ENCODE measurements at regions not wholly inside any gene's neighbourhood (a gene's known extent, or its start where the extent isn't known, plus 50 kb on each side); places are given as distances from the start of the nearest gene placed in this dataset.
"Not testable (repeated sequence)": the region's sequence is repeated elsewhere in the genome, so short reads cannot be mapped to it uniquely, and the experiment has no call there.

GRCh38 chr4:164639001-164639400, 114.9 kb upstream of the SMIM31 start:
- Histone ChIP-seq H3K27me3 (no peaks in the 10 kb centered on the region), H3K36me3 (replicated peaks in 1 of 2; ENCODE audit: insufficient read depth in 1 of 2, low read depth in 2 of 2) (no peaks in the 10 kb centered on the region), H3K27ac (no peak overlapping the region), H3K9me3 (no peaks in the 10 kb centered on the region), H3K4me3 (no peak overlapping the region), H3K4me1 (no peaks in the 10 kb centered on the region)
- no peak for ATAC-seq
- intact Hi-C loops (cut with DNase I), result no loop called here
- TF ChIP-seq CTCF (IDR thresholded peaks at IDR 0.05) (no peak), POLR2A (IDR thresholded peaks at IDR 0.05) (no peak)
- no peak for DNase-seq

GRCh38 chr4:164648151-164648848, 105.6 kb upstream of the SMIM31 start:
- Histone ChIP-seq H3K27me3 (no peaks in the 10 kb centered on the region), H3K27ac (no peak overlapping the region), H3K9me3 (no peaks in the 10 kb centered on the region), H3K36me3 (replicated peaks in 1 of 2; ENCODE audit: insufficient read depth in 1 of 2, low read depth in 2 of 2) (no peaks in the 10 kb centered on the region), H3K4me1 (no peaks in the 10 kb centered on the region), H3K4me3 (no peak overlapping the region)
- TF ChIP-seq POLR2A (IDR thresholded peaks at IDR 0.05), result no peak
- no peak for TF ChIP-seq CTCF (IDR thresholded peaks at IDR 0.05)
- intact Hi-C loops (cut with DNase I), result no loop called here
- 25 to 45% methylated on average over 1 of the region's 1 CpG for WGBS, 2 donors
- no peak for ATAC-seq
- no peak for DNase-seq

- no peaks in the 10 kb centered on the region for H3K4me1 ChIP-seq
- no peak overlapping the region for H3K27ac ChIP-seq
- H3K36me3 ChIP-seq (replicated peaks in 1 of 2; ENCODE audit: insufficient read depth in 1 of 2, low read depth in 2 of 2), result no peaks in the 10 kb centered on the region
- H3K9me3 ChIP-seq, result no peaks in the 10 kb centered on the region
- no peak for TF ChIP-seq POLR2A (IDR thresholded peaks at IDR 0.05)
- TF ChIP-seq CTCF (IDR thresholded peaks at IDR 0.05), result no peak
- WGBS, 2 donors, result 62 to 78% methylated on average over 4 of the region's 4 CpGs
- intact Hi-C loops (cut with DNase I), result no loop called here
- H3K27me3 ChIP-seq, result no peaks in the 10 kb centered on the region
- H3K4me3 ChIP-seq, result no peak overlapping the region
- no peak for DNase-seq
- ATAC-seq, result no peak
These were observed 105.1 kb upstream of the SMIM31 start for GRCh38 chr4:164648849-164649212.

GRCh38 chr4:164659765-164660164, 94.2 kb upstream of the SMIM31 start:
- no peak for DNase-seq
- intact Hi-C loops (cut with DNase I), result no loop called here

GRCh38 chr4:164676152-164676551, 77.8 kb upstream of the SMIM31 start:
- H3K4me3 ChIP-seq; H3K36me3 ChIP-seq (replicated peaks in 1 of 2; ENCODE audit: insufficient read depth in 1 of 2, low read depth in 2 of 2); H3K27ac ChIP-seq; H3K9me3 ChIP-seq; H3K4me1 ChIP-seq; H3K27me3 ChIP-seq; DNase-seq; ATAC-seq; intact Hi-C loops (cut with DNase I): not testable (repeated sequence)
- WGBS, 2 donors, result 56 to 63% methylated on average over 5 to 9 of the region's 9 CpGs

More at GRCh38 chr4:164659765-164660164, 94.2 kb upstream of the SMIM31 start:
- ATAC-seq, result no peak
- no peaks in the 10 kb centered on the region for H3K27me3 ChIP-seq
- H3K4me3 ChIP-seq, result no peak overlapping the region
- WGBS, 2 donors, result 32 to 33% methylated on average over 1 of the region's 1 CpG
- H3K4me1 ChIP-seq, result no peaks in the 10 kb centered on the region
- H3K9me3 ChIP-seq, result no peaks in the 10 kb centered on the region
- H3K36me3 ChIP-seq (replicated peaks in 1 of 2; ENCODE audit: insufficient read depth in 1 of 2, low read depth in 2 of 2), result no peaks in the 10 kb centered on the region
- H3K27ac ChIP-seq, result no peak overlapping the region
- TF ChIP-seq POLR2A (IDR thresholded peaks at IDR 0.05) (no peak), CTCF (IDR thresholded peaks at IDR 0.05) (no peak)

Data from body of pancreas (tissue), 4 donors.